AG09309 (cell line): ENCODE measurements at regions not wholly inside any gene's neighbourhood (a gene's known extent, or its start where the extent isn't known, plus 50 kb on each side); places are given as distances from the start of the nearest gene placed in this dataset.

Experiments
- DNase-seq: peaks from one replicate; pipeline ENCODE4 v3.0.0-alpha.2; 2010; ENCODE audit warnings: low read depth
- H3K4me3 ChIP-seq: 2 replicates; pipeline ENCODE4 v1.5.1; 2011; ENCODE audit warnings: mild to moderate bottlenecking, low read depth, low read length, moderate library complexity; ENCODE audit not compliant: control insufficient read depth
- CTCF ChIP-seq: IDR thresholded peaks from 2 replicates; pipeline ENCODE4 v1.5.1; 2011; ENCODE audit warnings: mild to moderate bottlenecking, low read depth, low read length, inconsistent platforms; ENCODE audit not compliant: insufficient read depth, control insufficient read depth; ENCODE audit errors: missing control alignments

GRCh38 chr3:41141433-41142167, 57.7 kb upstream of the CTNNB1 start:
- DNase-seq = no peak
- no peak for TF ChIP-seq CTCF
- no peak overlapping the region for H3K4me3 ChIP-seq

GRCh38 chr3:41143421-41144031, 55.8 kb upstream of the CTNNB1 start:
- H3K4me3 ChIP-seq = no peak overlapping the region
- no peak for TF ChIP-seq CTCF
- no peak for DNase-seq

- DNase-seq = no peak
- TF ChIP-seq CTCF = no peak
- H3K4me3 ChIP-seq = no peak overlapping the region
Measured at GRCh38 chr3:41144631-41145030, 54.7 kb upstream of the CTNNB1 start.

GRCh38 chr3:41148478-41148877, 50.8 kb upstream of the CTNNB1 start:
- no peak for TF ChIP-seq CTCF
- no peak for DNase-seq
- H3K4me3 ChIP-seq = no peak overlapping the region

GRCh38 chr3:41148901-41149300, 50.4 kb upstream of the CTNNB1 start:
- H3K4me3 ChIP-seq = no peak overlapping the region
- TF ChIP-seq CTCF = no peak
- DNase-seq = no peak
